Natural killer cell (primary cell): ENCODE measurements at regions not wholly inside any gene's neighbourhood (a gene's known extent, or its start where the extent isn't known, plus 50 kb on each side); places are given as distances from the start of the nearest gene placed in this dataset.

Source experiments
- ATAC-seq, 3 donors: fragments of 150-1000 bp in 2 of 3; fragments of 200-7000 bp in 1 of 3; cut with Tn5 transposase; 1 replicate in 1 of 3; 2 replicates in 2 of 3; pipeline ENCODE4 v1.10.0; 2021; ENCODE audit warnings: mild to moderate bottlenecking in 2 of 3, moderate library complexity in 2 of 3
- DNase-seq, 2 donors: peaks; one replicate each; pipeline versions ENCODE4 v3.0.0 to v3.0.0-alpha.2; 2013 to 2021; ENCODE audit warnings: mixed read lengths in 1 of 2
- H3K27ac ChIP-seq: one replicate; pipeline ENCODE4 v1.5.1; 2013; ENCODE audit warnings: mild to moderate bottlenecking, low read length
- H3K27me3 ChIP-seq: one replicate; pipeline ENCODE4 v1.6.1; 2013; ENCODE audit warnings: low read length; ENCODE audit not compliant: control insufficient read depth, insufficient read depth
- H3K36me3 ChIP-seq: one replicate; pipeline ENCODE4 v1.6.1; 2013; ENCODE audit warnings: low read length; ENCODE audit not compliant: control insufficient read depth, insufficient read depth
- H3K4me1 ChIP-seq: one replicate; pipeline ENCODE4 v1.6.1; 2013; ENCODE audit warnings: low read length; ENCODE audit not compliant: control insufficient read depth, insufficient read depth
- H3K4me3 ChIP-seq: one replicate; pipeline ENCODE4 v1.5.1; 2013; ENCODE audit warnings: low read length
- H3K9me3 ChIP-seq: one replicate; pipeline ENCODE4 v1.6.1; 2013; ENCODE audit warnings: low read length; ENCODE audit not compliant: control insufficient read depth, insufficient read depth
- H3K27ac Mint-ChIP-seq, 2 donors: one replicate each; pipeline ENCODE4 v1.8.0; 2022; ENCODE audit warnings: mild to moderate bottlenecking in 2 of 2, mixed read lengths in 2 of 2, moderate library complexity in 1 of 2
- H3K27me3 Mint-ChIP-seq, 2 donors: one replicate each; pipeline ENCODE4 v1.8.0; 2022; ENCODE audit warnings: low read depth in 2 of 2, mixed read lengths in 2 of 2
- H3K36me3 Mint-ChIP-seq: one replicate; pipeline ENCODE4 v1.8.0; 2022; ENCODE audit warnings: mixed read lengths
- H3K4me1 Mint-ChIP-seq, 2 donors: one replicate each; pipeline ENCODE4 v1.8.0; 2022; ENCODE audit warnings: mixed read lengths in 2 of 2
- H3K4me3 Mint-ChIP-seq: one replicate; pipeline ENCODE4 v1.8.0; 2022; ENCODE audit warnings: mild to moderate bottlenecking, moderate library complexity, mixed read lengths
- H3K9me3 Mint-ChIP-seq, 2 donors: one replicate each; pipeline ENCODE4 v1.8.0; 2022; ENCODE audit warnings: mixed read lengths in 2 of 2
- CTCF ChIP-seq: fragments of 200-600 bp; IDR thresholded peaks from one replicate; pipeline ENCODE4 v1.8.0; 2022; ENCODE audit warnings: antibody characterized with exemption
- WGBS: methylation state at CpG from one replicate; pipeline ENCODE4 v1.1.7; 2013; ENCODE audit warnings: missing lambda C conversion rate; ENCODE audit not compliant: insufficient coverage; 5-methylcytosine and 5-hydroxymethylcytosine counted together
- intact Hi-C: fragments of 100-400 bp; cut with micrococcal nuclease; formaldehyde crosslinking; loops from one replicate; pipeline ENCODE4 v1.14.2; 2022

DNA sequence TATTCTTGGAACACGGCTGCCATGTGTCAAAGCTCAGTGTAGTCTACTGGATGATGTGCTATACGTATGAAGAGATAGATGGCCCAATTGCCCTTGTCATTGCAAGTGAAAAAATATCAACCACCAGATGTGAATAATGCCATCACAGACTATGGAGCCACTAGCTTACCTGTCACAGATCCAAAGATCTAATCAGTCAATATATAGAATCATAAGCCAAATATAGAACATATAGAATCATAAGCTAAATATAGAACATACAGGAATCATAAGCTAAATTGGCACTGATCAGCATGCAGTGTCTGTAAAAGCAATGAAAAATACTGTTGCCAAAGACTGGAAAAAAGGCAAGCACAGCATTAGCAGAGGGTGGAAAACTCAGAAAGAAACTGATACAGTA lies 1656.9 kb upstream of the RAG2 start:
- Mint-ChIP-seq H3K36me3 (no peaks in the 10 kb centered on the region), H3K27me3 (no peaks in the 10 kb centered on the region), H3K9me3 (peaks cover 0 to 2% of the 10 kb centered on the region in 2 donors), H3K4me1 (no peaks in the 10 kb centered on the region), H3K27ac (no peak overlapping the region), H3K4me3 (no peak overlapping the region)
- no peak overlapping the region for H3K27ac ChIP-seq
- ATAC-seq (no peak), DNase-seq (no peak)
- no peaks in the 10 kb centered on the region for H3K4me1 ChIP-seq
- no peaks in the 10 kb centered on the region for H3K27me3 ChIP-seq
- TF ChIP-seq CTCF = no peak
- WGBS = 86% methylated on average over 2 of the region's 2 CpGs
- no peaks in the 10 kb centered on the region for H3K36me3 ChIP-seq
- H3K4me3 ChIP-seq = no peak overlapping the region
- intact Hi-C loops = no loop called here
- H3K9me3 ChIP-seq = no peaks in the 10 kb centered on the region

DNA sequence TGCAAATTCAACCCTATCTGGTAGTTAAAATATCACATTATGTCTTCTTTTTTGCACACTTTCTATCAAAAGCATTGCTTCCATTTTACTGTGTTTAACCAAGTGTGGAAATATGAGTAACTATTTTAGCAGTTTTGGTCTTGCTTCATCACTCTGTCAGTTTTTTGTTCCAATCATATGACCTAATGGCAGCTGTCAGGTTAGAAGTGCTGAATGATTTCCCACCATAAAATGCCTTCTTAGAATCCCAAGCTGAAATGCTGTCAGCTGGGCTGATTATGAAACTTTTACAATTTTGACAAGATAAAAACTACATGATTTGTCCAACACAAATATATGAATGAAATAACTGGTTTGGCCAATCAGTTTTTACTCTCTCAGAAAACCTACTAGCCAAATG lies 1654.6 kb upstream of the RAG2 start:
- ATAC-seq (no peak), DNase-seq (no peak)
- H3K36me3 ChIP-seq = no peaks in the 10 kb centered on the region
- intact Hi-C loops = no loop called here
- no peaks in the 10 kb centered on the region for H3K27me3 ChIP-seq
- Mint-ChIP-seq H3K4me1 (no peaks in the 10 kb centered on the region), H3K36me3 (no peaks in the 10 kb centered on the region), H3K27ac (no peak overlapping the region), H3K27me3 (no peaks in the 10 kb centered on the region), H3K4me3 (no peak overlapping the region), H3K9me3 (peaks cover 0 to 2% of the 10 kb centered on the region in 2 donors)
- no peak overlapping the region for H3K4me3 ChIP-seq
- no peaks in the 10 kb centered on the region for H3K9me3 ChIP-seq
- no peak overlapping the region for H3K27ac ChIP-seq
- no peak for TF ChIP-seq CTCF
- H3K4me1 ChIP-seq = no peaks in the 10 kb centered on the region

DNA sequence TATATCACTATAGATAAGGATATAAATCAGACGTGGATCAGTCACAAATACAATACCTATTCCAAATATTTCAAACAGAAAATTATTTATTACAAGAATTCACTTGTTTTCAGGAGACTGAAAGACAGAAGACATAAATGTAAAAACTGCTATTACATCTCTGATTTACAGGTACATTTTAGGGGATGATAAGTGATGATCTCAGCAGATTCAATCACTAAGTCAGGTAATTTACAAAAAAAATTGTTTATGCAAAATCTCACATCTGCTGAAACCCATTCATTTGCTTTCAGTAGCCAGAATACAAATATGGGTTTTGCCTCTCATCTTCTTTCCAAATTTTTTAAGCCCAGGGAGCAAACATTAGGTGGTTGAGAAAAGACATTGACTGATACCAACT lies 1648.4 kb upstream of the RAG2 start:
- H3K36me3 Mint-ChIP-seq = no peaks in the 10 kb centered on the region
- no peak for ATAC-seq
- no CpG with 5 or more reads among the region's 1 CpG for WGBS

More for the DNA sequence above, 1648.4 kb upstream of the RAG2 start:
- Histone ChIP-seq H3K27me3 (no peaks in the 10 kb centered on the region), H3K27ac (no peak overlapping the region), H3K36me3 (no peaks in the 10 kb centered on the region), H3K4me1 (no peaks in the 10 kb centered on the region), H3K9me3 (no peaks in the 10 kb centered on the region), H3K4me3 (no peak overlapping the region)
- H3K27me3 Mint-ChIP-seq = no peaks in the 10 kb centered on the region
- intact Hi-C loops = no loop called here
- H3K4me1 Mint-ChIP-seq = no peaks in the 10 kb centered on the region
- no peak overlapping the region for H3K4me3 Mint-ChIP-seq
- TF ChIP-seq CTCF = no peak
- DNase-seq = no peak
- no peak overlapping the region for H3K27ac Mint-ChIP-seq
- H3K9me3 Mint-ChIP-seq = no peaks in the 10 kb centered on the region
